ENCODE measurements at regions not wholly inside any gene's neighbourhood (a gene's known extent, or its start where the extent isn't known, plus 50 kb on each side); places are given as distances from the start of the nearest gene placed in this dataset.

DNA sequence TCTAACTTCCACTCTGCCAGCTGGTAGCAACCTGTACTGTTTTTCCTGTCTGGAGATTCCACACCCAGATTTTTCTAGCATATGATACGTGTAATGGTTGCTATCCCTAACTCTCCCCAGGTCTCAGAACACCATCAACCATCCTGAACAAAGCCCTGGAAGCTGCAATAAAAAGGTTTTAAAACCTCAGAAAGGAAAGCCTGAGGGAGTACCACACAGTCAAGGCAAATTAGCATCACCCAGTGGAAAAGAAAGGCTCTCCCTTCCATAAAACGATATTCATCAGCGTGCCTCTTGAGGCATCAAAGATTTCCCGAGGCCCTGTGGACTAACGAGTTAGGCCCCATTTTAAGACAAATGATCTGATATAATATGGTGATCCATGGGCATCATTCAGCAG is 421.0 kb downstream of the ADGRL2 start:
- TF ChIP-seq, protein P1, sequence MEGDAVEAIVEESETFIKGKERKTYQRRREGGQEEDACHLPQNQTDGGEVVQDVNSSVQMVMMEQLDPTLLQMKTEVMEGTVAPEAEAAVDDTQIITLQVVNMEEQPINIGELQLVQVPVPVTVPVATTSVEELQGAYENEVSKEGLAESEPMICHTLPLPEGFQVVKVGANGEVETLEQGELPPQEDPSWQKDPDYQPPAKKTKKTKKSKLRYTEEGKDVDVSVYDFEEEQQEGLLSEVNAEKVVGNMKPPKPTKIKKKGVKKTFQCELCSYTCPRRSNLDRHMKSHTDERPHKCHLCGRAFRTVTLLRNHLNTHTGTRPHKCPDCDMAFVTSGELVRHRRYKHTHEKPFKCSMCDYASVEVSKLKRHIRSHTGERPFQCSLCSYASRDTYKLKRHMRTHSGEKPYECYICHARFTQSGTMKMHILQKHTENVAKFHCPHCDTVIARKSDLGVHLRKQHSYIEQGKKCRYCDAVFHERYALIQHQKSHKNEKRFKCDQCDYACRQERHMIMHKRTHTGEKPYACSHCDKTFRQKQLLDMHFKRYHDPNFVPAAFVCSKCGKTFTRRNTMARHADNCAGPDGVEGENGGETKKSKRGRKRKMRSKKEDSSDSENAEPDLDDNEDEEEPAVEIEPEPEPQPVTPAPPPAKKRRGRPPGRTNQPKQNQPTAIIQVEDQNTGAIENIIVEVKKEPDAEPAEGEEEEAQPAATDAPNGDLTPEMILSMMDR (IDR thresholded peaks at IDR 0.05), result no peak
- TF ChIP-seq POLR2A (IDR thresholded peaks at IDR 0.05), result no peak
- no peak for DNase-seq
- no peaks in the 10 kb centered on the region for H3K36me3 ChIP-seq
- H3K9me3 ChIP-seq, result no peaks in the 10 kb centered on the region
- no peak overlapping the region for H3K27ac ChIP-seq
- H3K4me1 ChIP-seq, result no peaks in the 10 kb centered on the region
- H3K4me3 ChIP-seq, result no peak overlapping the region
- H3K27me3 ChIP-seq, result no peaks in the 10 kb centered on the region
- ATAC-seq, result no peak
- intact Hi-C loops (cut with DNase I), result no loop called here
- WGBS (ENCODE audit: insufficient coverage, low coverage, low lambda C conversion rate, missing lambda C conversion rate), result 80% methylated on average over 5 of the region's 5 CpGs

DNA sequence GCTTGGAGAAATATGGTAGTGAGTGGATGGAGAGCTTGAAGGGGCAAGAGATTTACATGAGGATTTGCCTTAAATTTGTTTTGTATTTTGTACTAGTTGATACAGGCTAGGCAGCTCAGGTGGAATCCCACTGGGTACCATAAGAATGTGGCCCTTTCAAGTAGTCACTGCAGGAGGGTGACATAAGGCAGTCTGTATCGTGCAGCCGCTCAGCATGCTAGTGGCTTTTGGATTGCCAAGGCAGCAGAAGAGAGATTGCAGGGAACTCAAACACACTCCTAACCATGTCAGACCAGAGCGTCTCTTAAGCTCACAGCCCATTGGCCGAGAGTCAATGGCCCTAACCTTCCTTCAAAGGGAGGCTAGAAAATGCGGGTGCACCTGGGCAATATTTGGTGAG is 420.0 kb downstream of the ADGRL2 start:
- intact Hi-C loops (cut with DNase I), result no loop called here
- no peak overlapping the region for H3K4me3 ChIP-seq
- DNase-seq (no peak), ATAC-seq (no peak)
- WGBS (ENCODE audit: insufficient coverage, low coverage, low lambda C conversion rate, missing lambda C conversion rate), result no CpG with 5 or more reads among the region's 5 CpGs
- no peaks in the 10 kb centered on the region for H3K9me3 ChIP-seq
- H3K27me3 ChIP-seq, result no peaks in the 10 kb centered on the region
- H3K36me3 ChIP-seq, result no peaks in the 10 kb centered on the region
- H3K4me1 ChIP-seq, result no peaks in the 10 kb centered on the region
- no peak overlapping the region for H3K27ac ChIP-seq
- TF ChIP-seq, protein P1 (IDR thresholded peaks at IDR 0.05), result no peak
- no peak for TF ChIP-seq POLR2A (IDR thresholded peaks at IDR 0.05)

DNA sequence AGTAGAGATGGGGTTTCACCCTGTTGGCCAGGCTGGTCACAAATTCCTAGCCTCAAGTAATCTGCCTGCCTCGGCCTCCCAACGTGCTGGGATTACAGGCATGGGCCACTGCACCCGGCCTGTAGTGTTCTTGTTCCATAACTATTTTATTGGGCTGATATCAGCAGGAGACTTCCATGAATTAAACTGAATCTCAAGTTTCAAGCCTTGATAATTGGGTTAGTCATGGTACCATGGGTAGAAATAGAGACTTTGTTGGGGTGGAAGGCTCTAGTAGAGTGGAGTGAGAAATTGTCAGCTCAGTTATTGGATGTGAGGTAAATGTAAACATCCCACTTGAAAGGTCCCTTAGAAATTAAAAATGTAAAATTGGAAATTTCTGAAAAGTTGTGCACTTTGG is 419.1 kb downstream of the ADGRL2 start:
- intact Hi-C loops (cut with DNase I), result no loop called here
- Histone ChIP-seq H3K36me3 (no peaks in the 10 kb centered on the region), H3K27me3 (no peaks in the 10 kb centered on the region), H3K27ac (no peak overlapping the region), H3K9me3 (no peaks in the 10 kb centered on the region), H3K4me3 (no peak overlapping the region), H3K4me1 (no peaks in the 10 kb centered on the region)
- DNase-seq (no peak), ATAC-seq (no peak)
- WGBS (ENCODE audit: insufficient coverage, low coverage, low lambda C conversion rate, missing lambda C conversion rate), result 74% methylated on average over 3 of the region's 3 CpGs
- TF ChIP-seq, protein P1 (IDR thresholded peaks at IDR 0.05), result no peak
- no peak for TF ChIP-seq POLR2A (IDR thresholded peaks at IDR 0.05)

DNA sequence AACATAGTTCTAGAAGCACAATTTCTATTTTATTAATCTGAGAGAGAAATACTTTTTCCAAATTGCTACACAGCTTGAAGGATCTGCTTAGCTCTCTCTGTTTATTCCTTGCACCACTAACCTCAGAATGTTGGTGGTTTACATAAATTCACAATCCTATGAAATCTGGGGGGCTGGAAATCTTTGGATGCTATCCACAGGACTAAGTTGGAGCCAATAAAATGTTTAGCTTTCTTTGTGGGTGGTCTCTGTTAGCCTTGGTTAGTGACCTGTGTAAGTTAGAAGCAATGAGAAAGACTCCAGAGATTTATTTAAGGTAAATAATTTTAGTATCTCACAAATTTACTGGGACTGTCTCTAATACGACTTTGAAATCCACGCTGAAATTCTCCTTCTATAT is 418.1 kb downstream of the ADGRL2 start:
- 95% methylated on average over 2 of the region's 2 CpGs for WGBS (ENCODE audit: insufficient coverage, low coverage, low lambda C conversion rate, missing lambda C conversion rate)
- H3K9me3 ChIP-seq, result no peaks in the 10 kb centered on the region

More for the DNA sequence above, 418.1 kb downstream of the ADGRL2 start:
- Histone ChIP-seq H3K27ac (no peak overlapping the region), H3K4me1 (no peaks in the 10 kb centered on the region), H3K4me3 (no peak overlapping the region), H3K36me3 (no peaks in the 10 kb centered on the region), H3K27me3 (no peaks in the 10 kb centered on the region)
- DNase-seq (no peak), ATAC-seq (no peak)
- intact Hi-C loops (cut with DNase I), result no loop called here
- TF ChIP-seq, protein P1 (IDR thresholded peaks at IDR 0.05), result no peak
- TF ChIP-seq POLR2A (IDR thresholded peaks at IDR 0.05), result no peak

Measured in right lobe of liver (tissue), 6 donors.